Glutamatergic neuron (in vitro differentiated cells): ENCODE measurements at regions not wholly inside any gene's neighbourhood (a gene's known extent, or its start where the extent isn't known, plus 50 kb on each side); places are given as distances from the start of the nearest gene placed in this dataset.

Experiments used
- DNase-seq: peaks from one replicate; pipeline ENCODE4 v3.0.0; 2022
- H3K27ac Mint-ChIP-seq: one replicate; pipeline ENCODE4 v1.8.0; 2020; ENCODE audit warnings: mild to moderate bottlenecking, mixed read lengths, inconsistent platforms; ENCODE audit not compliant: unreplicated experiment
- H3K27me3 Mint-ChIP-seq: one replicate; pipeline ENCODE4 v1.8.0; 2020; ENCODE audit warnings: mild to moderate bottlenecking, moderate library complexity, mixed read lengths, inconsistent platforms; ENCODE audit not compliant: unreplicated experiment
- H3K36me3 Mint-ChIP-seq: one replicate; pipeline ENCODE4 v1.8.0; 2020; ENCODE audit warnings: mild to moderate bottlenecking, mixed read lengths, inconsistent platforms; ENCODE audit not compliant: unreplicated experiment
- H3K4me1 Mint-ChIP-seq: one replicate; pipeline ENCODE4 v1.8.0; 2020; ENCODE audit warnings: mild to moderate bottlenecking, low read depth, mixed read lengths, inconsistent platforms; ENCODE audit not compliant: unreplicated experiment
- H3K4me3 Mint-ChIP-seq: one replicate; pipeline ENCODE4 v1.8.0; 2020; ENCODE audit warnings: mild to moderate bottlenecking, mixed read lengths, inconsistent platforms; ENCODE audit not compliant: unreplicated experiment
- H3K9me3 Mint-ChIP-seq: one replicate; pipeline ENCODE4 v1.8.0; 2020; ENCODE audit warnings: mild to moderate bottlenecking, moderate library complexity, mixed read lengths, inconsistent platforms; ENCODE audit not compliant: unreplicated experiment
- CTCF ChIP-seq: fragments of 200-600 bp; sonication (generic); IDR thresholded peaks from one replicate; pipeline ENCODE4 v1.5.0; 2021; ENCODE audit not compliant: partially characterized antibody, unreplicated experiment

GRCh38 chr7:116101704-116102103 is 71.1 kb upstream of the TFEC start:
- Mint-ChIP-seq H3K4me1 (peaks cover 15% of the 10 kb centered on the region), H3K9me3 (no peaks in the 10 kb centered on the region), H3K36me3 (no peaks in the 10 kb centered on the region), H3K4me3 (no peak overlapping the region), H3K27me3 (no peaks in the 10 kb centered on the region), H3K27ac (no peak overlapping the region)
- DNase-seq: no peak
- TF ChIP-seq CTCF: no peak

GRCh38 chr7:116111475-116111874 is 80.9 kb upstream of the TFEC start:
- H3K27me3 Mint-ChIP-seq: no peaks in the 10 kb centered on the region
- H3K4me3 Mint-ChIP-seq: no peak overlapping the region
- DNase-seq: no peak
- H3K27ac Mint-ChIP-seq: no peak overlapping the region
- no peak for TF ChIP-seq CTCF
- H3K36me3 Mint-ChIP-seq: no peaks in the 10 kb centered on the region
- H3K9me3 Mint-ChIP-seq: no peaks in the 10 kb centered on the region
- no peaks in the 10 kb centered on the region for H3K4me1 Mint-ChIP-seq

- Mint-ChIP-seq H3K4me1 (no peaks in the 10 kb centered on the region), H3K9me3 (no peaks in the 10 kb centered on the region), H3K27ac (no peak overlapping the region), H3K4me3 (no peak overlapping the region), H3K27me3 (no peaks in the 10 kb centered on the region), H3K36me3 (no peaks in the 10 kb centered on the region)
- no peak for TF ChIP-seq CTCF
- DNase-seq: no peak
These were observed 82.7 kb upstream of the TFEC start for GRCh38 chr7:116113310-116113709.

GRCh38 chr7:116120839-116121238 is 89.5 kb upstream of the TES start:
- H3K4me1 Mint-ChIP-seq: no peaks in the 10 kb centered on the region
- no peaks in the 10 kb centered on the region for H3K27me3 Mint-ChIP-seq
- no peaks in the 10 kb centered on the region for H3K36me3 Mint-ChIP-seq
- DNase-seq: no peak
- TF ChIP-seq CTCF: no peak
- H3K27ac Mint-ChIP-seq: no peak overlapping the region
- H3K9me3 Mint-ChIP-seq: no peaks in the 10 kb centered on the region
- no peak overlapping the region for H3K4me3 Mint-ChIP-seq

GRCh38 chr7:116122972-116123595 is 87.3 kb upstream of the TES start:
- no peak overlapping the region for H3K4me3 Mint-ChIP-seq
- no peaks in the 10 kb centered on the region for H3K4me1 Mint-ChIP-seq
- peak; percentile 75 for TF ChIP-seq CTCF
- H3K27me3 Mint-ChIP-seq: no peaks in the 10 kb centered on the region
- H3K27ac Mint-ChIP-seq: no peak overlapping the region
- peaks cover 5% of the 10 kb centered on the region for H3K36me3 Mint-ChIP-seq
- H3K9me3 Mint-ChIP-seq: peaks cover 1% of the 10 kb centered on the region
- DNase-seq: no peak
